GM21825 (cell line): ENCODE measurements at regions not wholly inside any gene's neighbourhood (a gene's known extent, or its start where the extent isn't known, plus 50 kb on each side); places are given as distances from the start of the nearest gene placed in this dataset.

Experiments used
- ATAC-seq: cut with Tn5 transposase; IDR thresholded peaks from one replicate; pipeline ENCODE4 v1.9.1; 2021; ENCODE audit warnings: mild to moderate bottlenecking, moderate library complexity; ENCODE audit not compliant: unreplicated experiment

DNA sequence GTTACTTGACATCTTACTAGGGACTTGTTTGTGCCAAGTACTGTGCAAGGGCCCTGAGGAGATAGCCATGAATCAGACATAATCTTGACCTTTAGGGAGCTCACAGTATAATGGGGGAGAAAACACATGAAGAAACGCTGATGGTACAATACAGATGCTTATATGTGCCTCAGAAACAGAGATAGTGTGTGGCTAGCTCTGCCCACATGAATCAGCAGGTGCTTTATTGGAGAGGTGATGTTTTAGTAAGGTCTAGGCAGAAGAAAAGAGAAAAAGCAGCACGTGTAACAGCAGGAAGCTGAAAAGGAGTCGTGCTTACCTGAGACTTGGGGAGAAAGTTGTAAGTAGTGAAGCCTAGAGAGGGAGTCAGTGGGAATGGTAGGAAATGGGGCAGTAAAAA lies 60.6 kb upstream of the LMO4 start:
- no peak for ATAC-seq

DNA sequence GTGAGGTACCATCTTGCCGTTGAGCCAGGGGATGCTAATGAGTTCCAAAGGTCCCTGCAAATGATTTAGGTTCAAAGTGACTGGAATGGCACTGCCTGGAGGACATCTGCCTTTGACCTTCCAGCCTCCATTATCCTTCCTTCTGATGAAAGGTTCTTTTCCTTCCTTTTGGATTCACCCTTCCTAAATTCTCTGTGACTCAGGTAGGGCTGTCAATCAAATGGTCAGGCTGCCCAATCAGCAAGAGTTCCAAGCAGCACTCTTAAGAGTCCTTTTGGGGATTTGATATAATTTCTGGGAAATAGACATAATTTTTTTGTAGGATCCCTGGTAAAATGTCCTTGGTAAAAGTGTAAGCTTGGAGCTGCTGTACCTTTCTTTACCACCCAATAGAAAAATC lies 58.8 kb upstream of the LMO4 start:
- no peak for ATAC-seq

DNA sequence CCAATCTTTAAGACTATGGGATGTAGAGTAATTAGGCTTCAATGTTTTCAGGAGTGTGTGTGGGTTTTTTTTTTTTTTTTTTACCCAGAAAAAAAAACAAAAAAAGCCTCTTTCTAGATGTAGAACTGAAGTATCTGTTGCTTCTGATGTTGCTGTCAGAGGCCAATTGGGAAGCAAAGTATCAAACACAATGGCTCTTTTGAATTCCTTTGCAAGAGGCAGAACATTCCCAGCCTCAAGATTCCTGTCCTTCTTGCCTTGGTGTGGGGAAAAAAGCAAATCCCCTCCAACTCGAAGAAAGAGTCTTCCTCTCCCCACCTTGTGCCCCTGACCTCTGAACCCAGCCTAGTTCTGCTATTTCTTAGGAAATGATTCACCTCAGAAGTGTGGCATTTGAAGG lies 55.4 kb upstream of the LMO4 start:
- no peak for ATAC-seq

DNA sequence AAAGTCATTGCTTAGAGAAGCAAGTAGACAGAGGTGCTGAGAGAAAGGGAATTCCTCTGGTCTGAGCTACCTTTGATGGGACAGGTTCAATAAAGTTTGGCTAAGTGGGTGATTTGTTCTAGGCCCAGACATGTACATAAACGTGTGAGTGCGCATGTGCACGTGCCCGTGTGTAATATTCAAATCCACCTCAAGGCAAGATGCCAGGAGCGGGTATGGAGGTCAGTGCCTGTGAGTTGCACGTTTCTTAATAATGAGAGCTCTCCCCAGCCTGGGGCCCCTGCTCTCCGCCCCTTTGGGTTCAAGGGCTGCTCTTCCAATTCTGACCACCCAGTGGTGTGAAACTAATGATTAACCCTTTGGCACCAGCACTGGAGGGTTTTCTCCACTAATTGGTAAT lies 53.8 kb upstream of the LMO4 start:
- no peak for ATAC-seq

DNA sequence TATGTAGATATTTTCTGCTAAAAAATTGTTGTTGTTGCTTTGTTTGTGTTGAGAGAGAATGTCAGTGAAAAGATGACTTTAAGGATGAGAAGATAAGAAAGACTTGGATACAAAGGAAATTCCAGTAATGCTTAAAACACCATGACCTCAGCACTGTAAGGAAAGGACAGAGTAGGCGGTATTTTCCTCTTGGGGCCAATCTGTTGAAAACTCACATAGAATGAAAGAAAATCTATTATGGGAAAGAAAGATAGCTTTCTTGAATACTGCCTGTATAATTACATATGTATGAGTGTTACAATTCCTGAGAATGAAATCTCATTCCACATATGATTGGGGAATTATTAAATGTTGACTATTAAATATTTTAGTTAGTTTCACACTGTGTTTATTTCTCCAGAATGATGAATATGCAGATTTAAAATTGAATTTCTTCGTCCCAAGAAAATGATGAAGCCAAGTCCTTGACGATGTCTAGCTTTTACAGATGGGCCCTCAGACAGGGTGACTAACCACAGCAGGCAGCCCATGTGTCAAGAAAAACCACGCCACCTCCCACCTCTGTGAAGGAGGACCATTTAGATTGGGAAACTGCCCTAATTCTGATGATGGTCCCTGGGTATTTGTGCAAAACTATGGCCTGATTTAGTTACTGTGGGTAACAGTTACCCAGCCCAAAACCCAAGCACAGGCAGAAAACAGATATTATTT lies 49.7 kb upstream of the LMO4 start:
- ATAC-seq, result no peak
